Osteoblast (primary cell): ENCODE measurements at regions not wholly inside any gene's neighbourhood (a gene's known extent, or its start where the extent isn't known, plus 50 kb on each side); places are given as distances from the start of the nearest gene placed in this dataset.

ENCODE experiments used
- DNase-seq: peaks from one replicate; pipeline ENCODE4 v3.0.0; 2011; ENCODE audit warnings: low spot score, mixed read lengths; ENCODE audit not compliant: insufficient read length; ENCODE audit errors: missing footprints
- H2AFZ ChIP-seq: 2 replicates; pipeline ENCODE4 v1.6.0; 2011; ENCODE audit warnings: mild to moderate bottlenecking, low read length
- H3K27ac ChIP-seq: 2 replicates; pipeline ENCODE4 v1.5.1; 2011; ENCODE audit warnings: mild to moderate bottlenecking, low read depth, low read length, moderate library complexity
- H3K27me3 ChIP-seq: 2 replicates; pipeline ENCODE4 v1.6.0; 2012; ENCODE audit warnings: mild to moderate bottlenecking, control low read depth, inconsistent platforms, low read length, moderate library complexity; ENCODE audit not compliant: insufficient read depth
- H3K36me3 ChIP-seq: 2 replicates; pipeline ENCODE4 v1.5.1; 2011; ENCODE audit warnings: mild to moderate bottlenecking, low read length, control low read depth, moderate library complexity; ENCODE audit not compliant: insufficient read depth
- H3K4me1 ChIP-seq: 2 replicates; pipeline ENCODE4 v1.5.1; 2011; ENCODE audit warnings: mild to moderate bottlenecking, low read length, control low read depth, moderate library complexity; ENCODE audit not compliant: insufficient read depth
- H3K4me2 ChIP-seq: 2 replicates; pipeline ENCODE4 v1.6.0; 2011; ENCODE audit warnings: mild to moderate bottlenecking, low read length; ENCODE audit not compliant: insufficient read depth
- H3K4me3 ChIP-seq: fragments of 200-600 bp; sonication (generic); 3 replicates; pipeline ENCODE4 v1.5.1; 2012; ENCODE audit warnings: mild to moderate bottlenecking, low read length, inconsistent platforms; ENCODE audit not compliant: insufficient read depth
- H3K79me2 ChIP-seq: 2 replicates; pipeline ENCODE4 v1.6.0; 2012; ENCODE audit warnings: mild to moderate bottlenecking, low read length, control low read depth, inconsistent platforms; ENCODE audit not compliant: insufficient read depth
- H3K9me3 ChIP-seq: 2 replicates; pipeline ENCODE4 v1.5.1; 2011; ENCODE audit warnings: low read depth, low read length, control low read depth
- H4K20me1 ChIP-seq: 2 replicates; pipeline ENCODE4 v1.6.0; 2012; ENCODE audit warnings: mild to moderate bottlenecking, low read length, control low read depth; ENCODE audit not compliant: insufficient read depth
- CTCF ChIP-seq: IDR thresholded peaks from 2 replicates; pipeline ENCODE4 v1.5.1; 2011; ENCODE audit warnings: mild to moderate bottlenecking, low read depth, low read length, moderate library complexity; ENCODE audit errors: extremely low read depth

- H3K9me3 ChIP-seq: no peaks in the 10 kb centered on the region
- no peaks in the 10 kb centered on the region for H3K27me3 ChIP-seq
- no peak overlapping the region for H3K4me3 ChIP-seq
- no peaks in the 10 kb centered on the region for H4K20me1 ChIP-seq
- TF ChIP-seq CTCF: no peak
- no peaks in the 10 kb centered on the region for H3K36me3 ChIP-seq
- no peak overlapping the region for H3K27ac ChIP-seq
- H3K79me2 ChIP-seq: no peaks in the 10 kb centered on the region
- H3K4me1 ChIP-seq: no peaks in the 10 kb centered on the region
- no peak overlapping the region for H2AFZ ChIP-seq
- no peak for DNase-seq
- no peak overlapping the region for H3K4me2 ChIP-seq
Measured at GRCh38 chr12:62001424-62001823, 258.8 kb upstream of the USP15 start.

GRCh38 chr12:62003226-62003625 is 257.0 kb upstream of the USP15 start:
- H3K4me1 ChIP-seq: no peaks in the 10 kb centered on the region
- no peak for DNase-seq
- no peak overlapping the region for H3K4me2 ChIP-seq
- H2AFZ ChIP-seq: no peak overlapping the region
- H3K27ac ChIP-seq: no peak overlapping the region
- H4K20me1 ChIP-seq: no peaks in the 10 kb centered on the region
- H3K9me3 ChIP-seq: no peaks in the 10 kb centered on the region
- no peaks in the 10 kb centered on the region for H3K36me3 ChIP-seq
- no peak overlapping the region for H3K4me3 ChIP-seq
- no peaks in the 10 kb centered on the region for H3K79me2 ChIP-seq
- no peak for TF ChIP-seq CTCF
- H3K27me3 ChIP-seq: no peaks in the 10 kb centered on the region

- Histone ChIP-seq H3K4me1 (no peaks in the 10 kb centered on the region), H3K36me3 (no peaks in the 10 kb centered on the region), H3K27ac (no peak overlapping the region), H3K4me2 (no peak overlapping the region), H3K27me3 (no peaks in the 10 kb centered on the region), H3K9me3 (no peaks in the 10 kb centered on the region), H3K4me3 (no peak overlapping the region), H4K20me1 (no peaks in the 10 kb centered on the region), H3K79me2 (no peaks in the 10 kb centered on the region), H2AFZ (no peak overlapping the region)
- no peak for TF ChIP-seq CTCF
- DNase-seq: no peak
Measured at GRCh38 chr12:62003701-62004100, 256.5 kb upstream of the USP15 start.

- H3K36me3 ChIP-seq: no peaks in the 10 kb centered on the region
- TF ChIP-seq CTCF: no peak
- H3K4me2 ChIP-seq: no peak overlapping the region
- H3K4me3 ChIP-seq: no peak overlapping the region
- no peak overlapping the region for H3K27ac ChIP-seq
- H4K20me1 ChIP-seq: no peaks in the 10 kb centered on the region
- H3K27me3 ChIP-seq: no peaks in the 10 kb centered on the region
- no peak overlapping the region for H2AFZ ChIP-seq
- no peak for DNase-seq
- H3K9me3 ChIP-seq: no peaks in the 10 kb centered on the region
- H3K79me2 ChIP-seq: no peaks in the 10 kb centered on the region
- no peaks in the 10 kb centered on the region for H3K4me1 ChIP-seq
Measured at GRCh38 chr12:62005615-62006014, 254.6 kb upstream of the USP15 start.
